ENCODE measurements at regions not wholly inside any gene's neighbourhood (a gene's known extent, or its start where the extent isn't known, plus 50 kb on each side); places are given as distances from the start of the nearest gene placed in this dataset.

DNA sequence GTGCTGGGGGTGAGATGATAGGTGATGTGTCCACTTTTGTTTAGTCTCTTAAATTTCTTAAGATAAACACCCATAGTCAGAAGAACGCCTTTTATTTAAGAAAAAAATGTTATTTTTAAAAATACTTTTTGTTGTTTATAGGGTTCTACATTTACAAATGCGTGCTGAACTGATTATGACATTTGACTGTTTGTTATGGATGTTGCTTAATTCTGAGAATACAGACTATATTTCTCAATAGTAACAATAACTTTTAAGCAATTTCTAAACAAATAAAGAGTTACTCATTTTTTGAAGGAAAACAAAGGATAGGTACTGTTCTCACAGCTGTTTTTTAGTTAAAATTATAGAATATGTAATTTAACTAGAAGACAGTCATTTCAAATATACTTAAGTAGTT lies 249.9 kb upstream of the GBE1 start:
- H3K4me3 ChIP-seq (ENCODE audit: low read depth, low read length), result no peak overlapping the region
- TF ChIP-seq, protein P1, sequence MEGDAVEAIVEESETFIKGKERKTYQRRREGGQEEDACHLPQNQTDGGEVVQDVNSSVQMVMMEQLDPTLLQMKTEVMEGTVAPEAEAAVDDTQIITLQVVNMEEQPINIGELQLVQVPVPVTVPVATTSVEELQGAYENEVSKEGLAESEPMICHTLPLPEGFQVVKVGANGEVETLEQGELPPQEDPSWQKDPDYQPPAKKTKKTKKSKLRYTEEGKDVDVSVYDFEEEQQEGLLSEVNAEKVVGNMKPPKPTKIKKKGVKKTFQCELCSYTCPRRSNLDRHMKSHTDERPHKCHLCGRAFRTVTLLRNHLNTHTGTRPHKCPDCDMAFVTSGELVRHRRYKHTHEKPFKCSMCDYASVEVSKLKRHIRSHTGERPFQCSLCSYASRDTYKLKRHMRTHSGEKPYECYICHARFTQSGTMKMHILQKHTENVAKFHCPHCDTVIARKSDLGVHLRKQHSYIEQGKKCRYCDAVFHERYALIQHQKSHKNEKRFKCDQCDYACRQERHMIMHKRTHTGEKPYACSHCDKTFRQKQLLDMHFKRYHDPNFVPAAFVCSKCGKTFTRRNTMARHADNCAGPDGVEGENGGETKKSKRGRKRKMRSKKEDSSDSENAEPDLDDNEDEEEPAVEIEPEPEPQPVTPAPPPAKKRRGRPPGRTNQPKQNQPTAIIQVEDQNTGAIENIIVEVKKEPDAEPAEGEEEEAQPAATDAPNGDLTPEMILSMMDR (IDR thresholded peaks at IDR 0.05; ENCODE audit: low read depth, low read length, missing control alignments), result no peak
- no peak for DNase-seq (ENCODE audit: low read depth)

DNA sequence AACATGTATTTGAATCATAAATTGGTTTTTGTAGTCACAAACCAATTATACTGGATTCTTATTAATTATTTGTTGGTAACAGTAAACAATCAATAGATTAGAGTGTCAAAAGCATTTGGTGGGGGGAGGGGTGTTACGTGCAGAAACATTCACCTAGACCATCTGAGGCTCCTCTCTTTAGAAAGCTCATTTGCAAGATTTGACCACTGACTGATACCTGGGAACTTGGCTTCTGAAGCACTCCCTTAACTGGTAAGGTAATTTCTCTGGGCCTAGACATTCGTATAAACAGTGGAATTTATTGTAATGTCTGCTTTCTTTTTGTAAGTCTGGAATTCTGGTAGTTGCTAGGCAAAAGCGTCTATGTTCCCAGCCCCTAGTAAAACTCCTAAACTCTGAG lies 243.8 kb upstream of the GBE1 start:
- H3K4me3 ChIP-seq (ENCODE audit: low read depth, low read length), result no peak overlapping the region
- TF ChIP-seq, protein P1 (IDR thresholded peaks at IDR 0.05; ENCODE audit: low read depth, low read length, missing control alignments), result no peak
- no peak for DNase-seq (ENCODE audit: low read depth)

DNA sequence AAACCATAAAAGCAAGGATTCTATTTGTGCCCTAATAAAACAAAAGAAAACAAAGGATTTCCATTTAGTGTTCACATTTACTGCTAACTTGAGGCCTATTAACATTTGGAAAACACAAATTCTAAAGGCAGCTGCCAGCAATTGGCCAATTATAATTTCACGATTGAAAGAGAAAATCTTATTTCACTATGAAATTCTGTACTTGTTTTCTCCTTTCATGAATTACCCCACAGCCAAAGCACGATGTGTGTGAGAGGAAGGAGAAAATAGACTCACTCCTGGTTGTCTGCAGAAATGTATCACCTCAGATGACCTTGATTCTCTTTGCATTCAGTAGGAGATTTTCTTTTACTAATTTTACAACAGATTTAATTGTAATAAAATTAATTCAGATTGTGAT lies 242.8 kb upstream of the GBE1 start:
- no peak for DNase-seq (ENCODE audit: low read depth)
- TF ChIP-seq, protein P1 (IDR thresholded peaks at IDR 0.05; ENCODE audit: low read depth, low read length, missing control alignments), result no peak
- H3K4me3 ChIP-seq (ENCODE audit: low read depth, low read length), result no peak overlapping the region

DNA sequence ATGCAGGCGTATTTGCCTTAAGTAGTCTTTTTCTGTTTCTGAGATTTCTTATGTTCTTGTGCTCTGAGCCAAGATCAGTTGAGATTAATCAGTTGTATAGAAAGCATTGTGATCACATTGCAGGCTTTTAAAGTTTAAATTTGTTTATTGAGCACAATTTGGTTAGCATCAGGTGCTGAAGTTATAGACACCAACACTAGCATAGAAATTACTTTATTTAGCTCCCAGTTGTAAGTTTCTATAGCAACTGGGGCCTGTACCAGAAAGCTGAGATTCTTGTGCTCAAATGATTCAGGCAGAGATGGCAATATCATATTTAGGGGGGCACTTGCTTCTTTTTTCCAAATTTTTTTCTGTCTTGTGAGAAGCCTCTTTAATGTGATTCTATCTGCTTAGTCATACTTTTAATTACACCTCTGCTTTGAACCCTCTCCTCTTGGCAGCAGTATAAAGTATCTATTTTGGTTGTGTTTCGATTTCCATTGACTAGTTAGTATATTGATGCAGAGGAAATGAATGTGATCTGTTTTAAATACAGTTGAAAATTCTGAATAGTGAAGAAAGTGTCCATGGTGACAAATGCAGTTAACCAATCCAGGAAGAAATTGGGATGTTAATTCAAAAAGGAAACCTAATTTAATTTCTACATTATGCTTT lies 241.7 kb upstream of the GBE1 start:
- no peak for DNase-seq (ENCODE audit: low read depth)
- TF ChIP-seq, protein P1 (IDR thresholded peaks at IDR 0.05; ENCODE audit: low read depth, low read length, missing control alignments), result no peak
- no peak overlapping the region for H3K4me3 ChIP-seq (ENCODE audit: low read depth, low read length)

DNA sequence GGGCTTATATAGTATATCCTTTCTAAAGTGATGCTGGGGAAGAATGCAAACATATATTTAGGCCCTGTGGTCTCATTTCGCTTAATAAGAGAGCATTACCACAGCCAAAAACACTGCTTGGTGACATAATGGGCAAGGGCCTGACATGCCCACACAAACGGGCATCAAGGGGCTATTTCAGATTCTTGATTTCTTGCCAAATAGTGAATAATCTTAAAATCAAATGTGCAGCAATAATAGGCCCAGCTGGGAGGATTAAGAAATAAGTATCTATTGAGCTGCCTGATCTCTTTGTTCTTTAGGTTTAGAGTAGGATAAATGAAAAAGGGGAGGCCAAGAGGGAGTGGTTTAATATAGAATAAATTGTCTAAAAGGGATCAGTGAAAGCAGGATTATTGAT lies 241.0 kb upstream of the GBE1 start:
- TF ChIP-seq, protein P1 (IDR thresholded peaks at IDR 0.05; ENCODE audit: low read depth, low read length, missing control alignments), result no peak
- H3K4me3 ChIP-seq (ENCODE audit: low read depth, low read length), result no peak overlapping the region
- no peak for DNase-seq (ENCODE audit: low read depth)

DNA sequence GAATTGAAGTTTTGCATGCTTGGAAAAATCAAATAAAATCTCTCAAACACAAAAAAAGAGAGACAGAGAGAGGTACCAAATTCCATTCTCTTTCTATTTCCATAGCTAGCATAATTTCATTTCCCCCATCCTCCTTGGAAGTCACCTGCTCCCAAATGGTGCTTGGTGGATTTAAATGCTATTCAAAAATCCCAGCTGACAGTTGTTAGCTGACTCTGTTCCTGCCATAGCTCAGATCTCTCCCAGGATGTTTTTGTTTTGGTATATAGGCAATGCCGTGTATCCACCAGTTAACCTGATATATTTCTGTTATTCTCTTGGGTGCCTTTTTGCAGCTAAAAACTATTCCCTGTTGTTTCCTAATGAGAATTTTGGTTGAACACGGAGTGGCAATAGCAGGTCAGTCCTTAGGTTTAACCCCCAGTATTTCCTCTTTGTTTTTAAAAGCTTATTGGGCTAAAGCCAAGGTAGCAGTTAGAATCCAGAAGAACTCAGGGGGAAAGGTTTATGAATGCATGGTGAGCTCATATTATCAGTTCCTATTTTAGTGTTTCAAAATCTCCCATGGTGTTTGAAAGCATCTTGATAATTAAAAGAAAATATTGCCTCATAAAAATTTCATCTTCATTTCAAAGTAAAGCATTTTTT lies 240.0 kb upstream of the GBE1 start:
- TF ChIP-seq, protein P1 (IDR thresholded peaks at IDR 0.05; ENCODE audit: low read depth, low read length, missing control alignments), result no peak
- no peak overlapping the region for H3K4me3 ChIP-seq (ENCODE audit: low read depth, low read length)
- DNase-seq (ENCODE audit: low read depth), result no peak

DNA sequence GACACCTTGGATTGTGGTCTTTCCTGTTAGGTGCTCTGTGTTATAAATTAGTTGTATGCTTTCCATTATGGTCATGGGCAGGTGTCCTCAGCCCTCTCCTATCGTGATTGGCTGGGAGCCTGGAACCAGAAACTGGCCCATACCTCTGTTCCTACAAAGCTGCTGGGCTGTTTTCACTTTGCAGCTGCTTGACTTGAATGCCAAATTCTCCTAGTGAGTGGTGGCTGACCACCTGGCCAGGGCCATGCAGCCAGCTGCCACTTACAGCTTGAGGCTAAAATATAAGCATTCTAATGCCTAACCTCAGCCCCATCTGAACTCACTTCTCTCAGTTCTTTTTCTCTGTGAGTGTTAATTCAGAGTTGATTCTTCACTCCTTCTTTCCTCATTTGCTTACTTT lies 239.3 kb upstream of the GBE1 start:
- H3K4me3 ChIP-seq (ENCODE audit: low read depth, low read length), result no peak overlapping the region
- TF ChIP-seq, protein P1 (IDR thresholded peaks at IDR 0.05; ENCODE audit: low read depth, low read length, missing control alignments), result no peak
- DNase-seq (ENCODE audit: low read depth), result no peak

All from GM12864 (cell line).